HG02623 (cell line): ENCODE measurements at regions not wholly inside any gene's neighbourhood (a gene's known extent, or its start where the extent isn't known, plus 50 kb on each side); places are given as distances from the start of the nearest gene placed in this dataset.

Experiments
- ATAC-seq: cut with Tn5 transposase; IDR thresholded peaks from one replicate; pipeline ENCODE4 v1.9.1; 2021; ENCODE audit warnings: moderate library complexity; ENCODE audit not compliant: unreplicated experiment

- no peak for ATAC-seq
These were observed 83.3 kb upstream of the DUSP22 start for GRCh38 chr6:208938-209337.

DNA sequence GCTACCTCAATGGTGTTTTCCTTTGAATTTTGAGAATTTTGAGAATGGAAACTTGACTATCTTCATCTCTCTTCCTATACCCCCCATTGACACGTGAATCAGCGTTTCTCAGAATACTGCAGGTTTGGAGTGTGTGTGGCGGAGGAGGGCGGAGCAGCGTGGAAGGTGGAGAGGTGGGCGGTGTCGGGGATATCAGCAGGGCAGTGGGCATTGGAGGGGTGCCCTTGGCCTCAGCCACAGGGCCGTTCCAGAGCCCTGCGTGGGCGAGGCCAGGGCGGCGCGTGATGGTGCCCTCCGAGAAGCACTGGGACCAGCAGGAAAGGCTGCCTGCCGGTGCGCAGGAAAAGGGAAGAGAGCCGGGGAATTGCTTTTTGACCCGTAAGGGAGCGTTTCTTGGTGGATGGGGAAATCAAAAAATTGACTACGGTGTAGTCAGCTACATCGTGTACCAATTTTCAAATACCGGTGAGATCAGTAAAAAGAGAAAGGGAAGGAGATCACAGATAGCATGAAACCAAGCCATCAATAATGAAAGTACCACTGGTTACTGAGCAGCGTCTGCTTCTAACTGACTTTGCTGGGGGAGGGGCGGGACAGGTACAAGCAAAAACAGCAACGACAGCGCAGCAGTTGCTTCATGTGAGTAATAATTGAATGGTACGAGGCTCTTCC, 82.7 kb upstream of the DUSP22 start:
- ATAC-seq: peak; percentile 71

DNA sequence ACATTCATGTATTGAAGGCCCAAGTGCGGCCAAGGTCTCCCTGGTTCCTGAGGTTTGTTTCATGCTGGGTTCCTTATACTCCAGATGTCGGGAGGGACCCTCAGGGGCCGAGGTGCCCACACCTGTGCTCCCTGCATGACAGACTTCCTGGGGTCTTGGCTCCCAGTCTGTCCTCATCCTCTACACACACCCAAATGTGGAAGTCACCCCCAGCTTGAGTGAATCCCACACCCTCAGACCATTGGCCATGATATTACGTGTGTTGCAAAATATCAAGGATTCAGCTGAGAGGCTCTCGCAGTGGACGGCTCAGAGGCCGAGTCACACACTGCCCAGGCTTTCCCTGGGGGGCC, 82.2 kb upstream of the DUSP22 start:
- no peak for ATAC-seq

DNA sequence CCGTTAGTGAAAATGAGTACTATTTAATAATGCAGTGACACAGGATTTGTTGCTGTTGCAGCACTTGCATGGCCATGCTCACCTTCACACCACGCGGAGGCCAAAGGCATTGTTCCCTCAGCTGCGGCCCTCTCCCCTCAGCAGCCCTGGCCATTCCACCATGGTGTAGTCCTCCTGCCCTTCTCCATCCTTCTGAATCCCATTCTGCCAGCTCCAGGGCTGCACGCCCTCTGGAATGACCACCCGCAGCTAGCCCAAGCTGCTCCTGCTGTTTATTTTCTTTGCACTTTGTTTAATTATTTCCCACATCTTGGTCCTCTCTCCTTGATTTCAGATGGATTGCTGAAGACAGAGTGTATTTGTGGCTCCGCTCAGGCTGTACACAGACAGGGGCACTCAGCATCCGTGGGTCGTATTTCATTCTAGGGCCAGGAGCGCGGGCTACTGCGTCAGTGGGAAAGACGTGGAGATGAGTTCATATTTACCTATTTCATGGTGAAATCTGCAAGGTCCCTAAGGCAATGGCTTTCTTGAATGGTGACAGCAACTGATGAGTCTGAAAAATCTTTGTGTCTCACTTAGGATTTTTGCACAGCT, 81.4 kb upstream of the DUSP22 start:
- no peak for ATAC-seq

GRCh38 chr6:211871-212497, 80.3 kb upstream of the DUSP22 start:
- no peak for ATAC-seq

- no peak for ATAC-seq
These were observed 79.0 kb upstream of the DUSP22 start for GRCh38 chr6:213284-213683.

GRCh38 chr6:214428-214827, 77.9 kb upstream of the DUSP22 start:
- no peak for ATAC-seq

GRCh38 chr6:215335-216034, 76.8 kb upstream of the DUSP22 start:
- no peak for ATAC-seq

GRCh38 chr6:217048-217659, 75.1 kb upstream of the DUSP22 start:
- ATAC-seq: no peak

- ATAC-seq: peak; percentile 46
These were observed 73.9 kb upstream of the DUSP22 start for GRCh38 chr6:218153-219018.

DNA sequence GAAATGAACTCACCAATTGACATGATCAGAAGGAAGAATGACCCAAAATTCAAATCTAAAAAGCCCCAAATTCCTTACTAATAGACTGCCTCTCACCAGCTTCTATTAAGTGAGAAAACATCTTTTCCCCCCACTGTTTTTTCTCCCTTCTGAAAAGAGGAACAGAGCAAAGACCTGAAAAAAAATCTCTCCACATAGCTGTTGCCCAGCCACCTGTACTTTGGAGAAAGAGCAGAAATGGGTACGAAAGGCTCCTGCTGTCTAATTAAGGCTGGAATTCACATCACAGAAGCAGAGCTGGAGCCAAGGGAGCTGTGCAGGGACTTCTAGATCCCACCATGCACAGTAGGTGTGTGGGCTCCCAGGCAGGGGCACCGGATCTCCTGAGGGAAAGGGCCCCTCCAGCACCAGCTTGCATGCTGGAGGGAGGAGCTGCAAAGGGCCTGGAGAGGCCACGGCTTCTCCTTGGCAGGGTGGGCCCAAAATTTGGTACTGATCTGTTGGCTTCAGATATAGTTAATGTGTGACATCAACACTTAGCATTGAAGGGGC, 73.2 kb upstream of the DUSP22 start:
- no peak for ATAC-seq

DNA sequence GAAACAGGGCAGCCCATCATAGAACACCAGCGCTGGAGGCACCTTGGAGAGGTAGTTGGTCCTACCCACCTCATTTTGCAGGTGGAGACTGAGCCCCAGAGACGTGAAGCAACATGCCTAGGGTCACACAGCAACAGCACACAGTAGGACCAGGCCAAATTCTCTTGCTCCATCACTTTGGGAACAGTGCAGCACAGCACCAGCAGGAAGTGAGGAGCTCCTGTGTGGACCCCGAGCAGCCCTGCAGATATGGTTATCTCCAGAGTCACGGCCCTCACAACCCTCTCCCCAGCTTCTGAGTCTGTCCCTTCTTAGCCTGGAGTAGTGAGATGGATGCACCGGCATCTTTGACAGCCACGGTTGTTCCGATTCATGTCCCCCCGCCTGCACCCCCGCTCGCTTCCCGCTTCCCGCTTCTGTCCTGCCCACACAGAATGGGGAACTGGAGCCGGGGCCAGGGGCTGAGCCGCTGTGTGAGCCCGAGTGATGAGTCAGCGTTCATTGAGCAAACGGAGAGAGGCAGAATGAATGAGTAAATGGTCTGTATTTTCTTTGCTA, 72.6 kb upstream of the DUSP22 start:
- no peak for ATAC-seq

GRCh38 chr6:220312-220711, 72.0 kb upstream of the DUSP22 start:
- no peak for ATAC-seq

GRCh38 chr6:220721-221475, 71.4 kb upstream of the DUSP22 start:
- ATAC-seq: no peak

- no peak for ATAC-seq
These were observed 70.5 kb upstream of the DUSP22 start for GRCh38 chr6:221531-222349.

GRCh38 chr6:222468-222867, 69.8 kb upstream of the DUSP22 start:
- ATAC-seq: no peak

- no peak for ATAC-seq
These were observed 69.2 kb upstream of the DUSP22 start for GRCh38 chr6:223136-223535.

- ATAC-seq: no peak
These were observed 68.5 kb upstream of the DUSP22 start for GRCh38 chr6:223763-224162.
